ENCODE measurements at regions not wholly inside any gene's neighbourhood (a gene's known extent, or its start where the extent isn't known, plus 50 kb on each side); places are given as distances from the start of the nearest gene placed in this dataset.

- TF ChIP-seq EP300 (conservative IDR thresholded peaks at IDR 0.05; ENCODE audit: poor library complexity, severe bottlenecking) = no peak
- TF ChIP-seq, protein P1, sequence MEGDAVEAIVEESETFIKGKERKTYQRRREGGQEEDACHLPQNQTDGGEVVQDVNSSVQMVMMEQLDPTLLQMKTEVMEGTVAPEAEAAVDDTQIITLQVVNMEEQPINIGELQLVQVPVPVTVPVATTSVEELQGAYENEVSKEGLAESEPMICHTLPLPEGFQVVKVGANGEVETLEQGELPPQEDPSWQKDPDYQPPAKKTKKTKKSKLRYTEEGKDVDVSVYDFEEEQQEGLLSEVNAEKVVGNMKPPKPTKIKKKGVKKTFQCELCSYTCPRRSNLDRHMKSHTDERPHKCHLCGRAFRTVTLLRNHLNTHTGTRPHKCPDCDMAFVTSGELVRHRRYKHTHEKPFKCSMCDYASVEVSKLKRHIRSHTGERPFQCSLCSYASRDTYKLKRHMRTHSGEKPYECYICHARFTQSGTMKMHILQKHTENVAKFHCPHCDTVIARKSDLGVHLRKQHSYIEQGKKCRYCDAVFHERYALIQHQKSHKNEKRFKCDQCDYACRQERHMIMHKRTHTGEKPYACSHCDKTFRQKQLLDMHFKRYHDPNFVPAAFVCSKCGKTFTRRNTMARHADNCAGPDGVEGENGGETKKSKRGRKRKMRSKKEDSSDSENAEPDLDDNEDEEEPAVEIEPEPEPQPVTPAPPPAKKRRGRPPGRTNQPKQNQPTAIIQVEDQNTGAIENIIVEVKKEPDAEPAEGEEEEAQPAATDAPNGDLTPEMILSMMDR (IDR thresholded peaks at IDR 0.05; ENCODE audit: poor library complexity, severe bottlenecking) = no peak
- TF ChIP-seq REST (IDR thresholded peaks at IDR 0.05; ENCODE audit: borderline replicate concordance) = no peak
These were observed 52.3 kb upstream of the USP29 start for GRCh38 chr19:57067440-57067839.
